Transverse colon (tissue), 4 donors: ENCODE measurements at regions not wholly inside any gene's neighbourhood (a gene's known extent, or its start where the extent isn't known, plus 50 kb on each side); places are given as distances from the start of the nearest gene placed in this dataset.
"Not testable (repeated sequence)": the region's sequence is repeated elsewhere in the genome, so short reads cannot be mapped to it uniquely, and the experiment has no call there.

Experiments used
- DNase-seq: peaks from one replicate; pipeline ENCODE4 v3.0.0-alpha.2; 2019
- H3K27ac ChIP-seq, 4 donors: fragments of 200-600 bp; sonication (generic); 2 replicates each; pipeline ENCODE4 v1.5.1; 2016 to 2018; ENCODE audit warnings: inconsistent platforms in 4 of 4
- H3K27me3 ChIP-seq: fragments of 200-600 bp; sonication (generic); 2 replicates; pipeline ENCODE4 v1.5.1; 2017; ENCODE audit warnings: inconsistent platforms
- H3K36me3 ChIP-seq, 4 donors: fragments of 200-600 bp; sonication (generic); 2 replicates each; pipeline ENCODE4 v1.5.1; 2017 to 2019; ENCODE audit warnings: inconsistent platforms in 4 of 4
- H3K4me1 ChIP-seq, 4 donors: fragments of 200-600 bp; sonication (generic); 2 replicates each; pipeline ENCODE4 v1.5.1; 2017 to 2020; ENCODE audit warnings: inconsistent platforms in 4 of 4
- H3K4me3 ChIP-seq, 4 donors: fragments of 200-600 bp; sonication (generic); 1 replicate in 1 of 4; 2 replicates in 3 of 4; pipeline versions ENCODE4 v1.5.1 to v1.6.1; 2017 to 2019; ENCODE audit warnings: inconsistent platforms in 4 of 4
- H3K9me3 ChIP-seq, 2 donors: fragments of 200-600 bp; sonication (generic); 2 replicates each; pipeline ENCODE4 v1.5.1; 2017 to 2019; ENCODE audit warnings: inconsistent platforms in 2 of 2
- EP300 ChIP-seq: sonication (generic); formaldehyde crosslinking; IDR thresholded peaks from one replicate; pipeline ENCODE4 v1.6.1; 2017; ENCODE audit warnings: antibody characterized with exemption, low read depth
- POLR2A ChIP-seq: fragments of 450-650 bp; IDR thresholded peaks from one replicate; pipeline ENCODE4 v1.6.1; 2016; ENCODE audit warnings: antibody characterized with exemption, mild to moderate bottlenecking, moderate library complexity
- POLR2AphosphoS5 ChIP-seq, 3 donors: sonication (generic); formaldehyde crosslinking; IDR thresholded peaks; one replicate each; pipeline ENCODE4 v1.6.1; 2016; ENCODE audit warnings: antibody characterized with exemption in 3 of 3
- WGBS, 2 donors: methylation state at CpG; one replicate each; pipeline ENCODE4 v1.1.5; 2018; ENCODE audit warnings: low coverage in 1 of 2; 5-methylcytosine and 5-hydroxymethylcytosine counted together
- in situ Hi-C, 4 donors: fragments of 200-750 bp; cut with MboI; loops; one replicate each; pipeline versions ENCODE4 v1.15.0 to v1.15.1; 2017; ENCODE audit warnings: low sequenced_read_pairs in 3 of 4, low pct_ligation_motif_present in 1 of 4, low pct_unique_long_range_greater_than_20kb in 1 of 4
- intact Hi-C: fragments of 100-400 bp; cut with DNase I; formaldehyde crosslinking; loops from one replicate; pipeline ENCODE4 v1.15.1; 2023; ENCODE audit warnings: low total_unique reads
- TF ChIP-seq, protein P1 (sequence below), 5 experiments: fragments of 200-600 bp in 3 of 5; fragments of 450-650 bp in 2 of 5; sonication (generic) in 3 of 5; IDR thresholded peaks; 1 replicate in 2 of 5; 2 replicates in 3 of 5; pipeline ENCODE4 v1.5.1; 2016 to 2017; ENCODE audit warnings: antibody characterized with exemption in 5 of 5, inconsistent platforms in 3 of 5, mild to moderate bottlenecking in 2 of 5, moderate library complexity in 1 of 5

GRCh38 chrX:471281-471680 is 84.6 kb upstream of the PPP2R3B start:
- intact Hi-C loops, result no loop called here
- Histone ChIP-seq H3K4me3 (no peak overlapping the region), H3K9me3 (no peaks in the 10 kb centered on the region), H3K36me3 (no peaks in the 10 kb centered on the region), H3K27me3 (no peaks in the 10 kb centered on the region), H3K27ac (no peak overlapping the region), H3K4me1 (no peaks in the 10 kb centered on the region)
- no peak for DNase-seq
- in situ Hi-C loops, result no loop called here
- no peak for TF ChIP-seq POLR2A
- no peak for TF ChIP-seq EP300
- TF ChIP-seq POLR2AphosphoS5 (IDR thresholded peaks at IDR 0.05), result no peak
- TF ChIP-seq, protein P1, sequence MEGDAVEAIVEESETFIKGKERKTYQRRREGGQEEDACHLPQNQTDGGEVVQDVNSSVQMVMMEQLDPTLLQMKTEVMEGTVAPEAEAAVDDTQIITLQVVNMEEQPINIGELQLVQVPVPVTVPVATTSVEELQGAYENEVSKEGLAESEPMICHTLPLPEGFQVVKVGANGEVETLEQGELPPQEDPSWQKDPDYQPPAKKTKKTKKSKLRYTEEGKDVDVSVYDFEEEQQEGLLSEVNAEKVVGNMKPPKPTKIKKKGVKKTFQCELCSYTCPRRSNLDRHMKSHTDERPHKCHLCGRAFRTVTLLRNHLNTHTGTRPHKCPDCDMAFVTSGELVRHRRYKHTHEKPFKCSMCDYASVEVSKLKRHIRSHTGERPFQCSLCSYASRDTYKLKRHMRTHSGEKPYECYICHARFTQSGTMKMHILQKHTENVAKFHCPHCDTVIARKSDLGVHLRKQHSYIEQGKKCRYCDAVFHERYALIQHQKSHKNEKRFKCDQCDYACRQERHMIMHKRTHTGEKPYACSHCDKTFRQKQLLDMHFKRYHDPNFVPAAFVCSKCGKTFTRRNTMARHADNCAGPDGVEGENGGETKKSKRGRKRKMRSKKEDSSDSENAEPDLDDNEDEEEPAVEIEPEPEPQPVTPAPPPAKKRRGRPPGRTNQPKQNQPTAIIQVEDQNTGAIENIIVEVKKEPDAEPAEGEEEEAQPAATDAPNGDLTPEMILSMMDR (IDR thresholded peaks at IDR 0.05), result no peak
- WGBS, 2 donors, result 64 to 71% methylated on average over 9 of the region's 9 CpGs

DNA sequence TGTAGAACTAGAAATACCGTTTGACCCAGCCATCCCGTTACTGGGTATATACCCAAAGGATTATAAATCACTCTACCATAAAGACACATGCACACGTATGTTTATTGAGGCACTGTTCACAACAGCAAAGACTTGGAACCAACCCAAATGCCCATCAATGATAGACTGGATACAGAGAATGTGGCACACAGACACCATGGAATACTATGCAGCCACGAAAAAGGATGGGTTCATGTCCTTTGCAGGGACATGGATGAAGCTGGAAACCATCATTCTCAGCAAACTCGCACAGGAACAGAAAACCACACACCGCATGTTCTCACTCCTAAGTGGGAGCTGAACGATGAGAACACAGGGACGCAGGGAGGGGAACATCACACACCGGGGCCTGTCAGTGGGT is 85.6 kb upstream of the PPP2R3B start:
- H3K4me3 ChIP-seq, in situ Hi-C loops, H3K36me3 ChIP-seq, H3K4me1 ChIP-seq, H3K27ac ChIP-seq, intact Hi-C loops, H3K27me3 ChIP-seq, DNase-seq, H3K9me3 ChIP-seq: not testable (repeated sequence)
- WGBS, 2 donors, result 85% methylated on average over 9 of the region's 9 CpGs; no CpG with 5 or more reads in 1 of the 2 donors

DNA sequence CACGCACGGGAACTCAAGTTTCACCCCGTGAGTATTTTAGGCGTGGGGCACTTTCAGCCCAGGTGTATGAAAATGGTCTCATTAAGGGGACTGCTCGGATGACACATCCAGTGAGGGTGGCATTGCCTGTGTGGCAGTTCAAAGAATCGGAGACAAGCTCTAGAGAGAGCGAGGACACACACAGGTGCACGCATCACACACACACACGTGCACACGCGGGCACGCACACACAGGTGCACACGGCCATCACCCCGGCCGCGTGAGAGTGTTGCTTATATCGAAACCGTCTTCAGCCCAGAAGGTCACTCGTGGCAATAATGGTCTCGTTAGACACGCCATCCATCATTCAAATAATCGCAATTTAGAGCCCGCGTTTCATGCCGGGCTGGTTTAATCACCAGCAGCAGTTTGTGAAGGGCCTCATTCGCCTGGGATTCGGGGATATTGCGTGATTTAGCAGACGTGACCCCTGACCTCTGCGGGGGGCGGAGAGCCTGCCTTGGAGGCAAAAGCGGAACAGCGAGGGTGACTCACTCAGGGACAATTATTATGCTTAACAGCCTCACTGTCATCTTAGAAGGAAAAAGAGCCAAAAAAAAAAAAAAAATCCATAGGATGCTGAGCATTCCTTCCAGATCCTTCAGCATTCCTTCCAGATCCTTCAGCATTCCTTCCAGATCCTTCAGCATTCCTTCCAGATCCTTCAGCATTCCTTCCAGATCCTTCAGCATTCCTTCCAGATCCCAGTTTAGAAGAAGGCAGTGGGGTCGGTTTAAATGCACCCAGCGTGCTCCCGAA is 89.4 kb upstream of the PPP2R3B start:
- no peak for DNase-seq
- TF ChIP-seq EP300, result no peak
- TF ChIP-seq, protein P1 (IDR thresholded peaks at IDR 0.05), result no peak
- no peak for TF ChIP-seq POLR2AphosphoS5 (IDR thresholded peaks at IDR 0.05)
- no peak for TF ChIP-seq POLR2A
- H3K4me1 ChIP-seq, result no peaks in the 10 kb centered on the region
- in situ Hi-C loops, result no loop called here
- intact Hi-C loops, result no loop called here
- no peak overlapping the region for H3K27ac ChIP-seq
- no peaks in the 10 kb centered on the region for H3K9me3 ChIP-seq
- 87% methylated on average over 20 to 36 of the region's 36 CpGs for WGBS, 2 donors
- no peaks in the 10 kb centered on the region for H3K27me3 ChIP-seq
- H3K36me3 ChIP-seq, result no peaks in the 10 kb centered on the region
- H3K4me3 ChIP-seq, result no peak overlapping the region

DNA sequence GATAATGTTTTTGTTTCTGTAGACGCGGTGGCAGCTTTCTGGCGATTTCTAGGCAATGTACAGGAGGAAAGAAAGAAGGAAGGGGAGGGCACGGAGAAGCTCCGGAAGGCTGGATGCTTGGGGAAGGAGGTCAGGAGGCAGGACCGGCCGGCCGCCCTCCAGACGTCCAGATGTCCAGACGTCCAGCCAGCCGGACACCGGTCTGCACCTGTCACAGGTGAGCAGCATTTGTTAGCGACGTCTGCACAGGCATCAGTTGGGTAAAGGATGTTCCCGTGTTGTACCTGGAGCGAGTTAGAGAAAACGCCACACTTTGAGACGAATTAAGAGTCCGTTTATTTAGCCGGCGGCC is 90.0 kb upstream of the PPP2R3B start:
- Histone ChIP-seq H3K36me3 (no peaks in the 10 kb centered on the region), H3K4me1 (no peaks in the 10 kb centered on the region), H3K27ac (no peak overlapping the region), H3K27me3 (no peaks in the 10 kb centered on the region), H3K4me3 (no peak overlapping the region), H3K9me3 (no peaks in the 10 kb centered on the region)
- WGBS, 2 donors, result 86 to 89% methylated on average over 7 to 21 of the region's 21 CpGs
- no peak for TF ChIP-seq POLR2AphosphoS5 (IDR thresholded peaks at IDR 0.05)
- TF ChIP-seq, protein P1 (IDR thresholded peaks at IDR 0.05), result no peak
- TF ChIP-seq POLR2A, result no peak
- TF ChIP-seq EP300, result no peak
- in situ Hi-C loops, result no loop called here
- intact Hi-C loops, result no loop called here
- DNase-seq, result no peak
